ENCODE measurements at regions not wholly inside any gene's neighbourhood (a gene's known extent, or its start where the extent isn't known, plus 50 kb on each side); places are given as distances from the start of the nearest gene placed in this dataset.

- Histone ChIP-seq H4K20me1 (replicated peaks; ENCODE audit: control insufficient read depth, extremely low read depth, insufficient read depth, low read length) (no peaks in the 10 kb centered on the region), H3K27me3 (ENCODE audit: control insufficient read depth in 2 of 2, insufficient read depth in 2 of 2, low read length in 2 of 2) (no peaks in the 10 kb centered on the region), H2AFZ (ENCODE audit: low read depth, low read length) (no peak overlapping the region), H3K9ac (replicated peaks; ENCODE audit: extremely low read depth, insufficient read depth, low read length) (no peak overlapping the region), H3K9me3 (replicated peaks; ENCODE audit: control insufficient read depth, insufficient read depth, low read length) (no peaks in the 10 kb centered on the region), H3K9me1 (replicated peaks; ENCODE audit: control insufficient read depth, extremely low read depth, insufficient read depth, low read length) (no peaks in the 10 kb centered on the region), H3K36me3 (ENCODE audit: control insufficient read depth in 2 of 2, extremely low read depth in 1 of 2, insufficient read depth in 2 of 2, low read length in 2 of 2) (no peaks in the 10 kb centered on the region), H3K27ac (ENCODE audit: insufficient read depth, low read depth, low read length) (no peak overlapping the region), H3K79me2 (ENCODE audit: control insufficient read depth, insufficient read depth, low read length) (no peaks in the 10 kb centered on the region), H3K4me2 (ENCODE audit: insufficient read depth, low read length) (no peak overlapping the region), H3K4me1 (ENCODE audit: control insufficient read depth, extremely low read depth, insufficient read depth, low read length) (peaks cover 17% of the 10 kb centered on the region), H3K4me3 (replicated peaks in 1 of 3; ENCODE audit: insufficient read depth in 1 of 3, low read depth in 1 of 3, low read length in 3 of 3) (no peak overlapping the region)
- ChIA-PET CTCF (no interaction called here), POLR2A (no interaction called here)
- dilution Hi-C loops (cut with MboI; ENCODE audit: extremely low pct_ligation_motif_present, low sequenced_read_pairs) (no loop called here), intact Hi-C loops (cut with micrococcal nuclease) (no loop called here)
- no peak for TF ChIP-seq MYC (IDR thresholded peaks at IDR 0.05; ENCODE audit: low read depth, low read length)
- no peak for TF ChIP-seq GATA2 (IDR thresholded peaks at IDR 0.05; ENCODE audit: insufficient read depth, insufficient read length, low read depth, low read length)
- no peak for TF ChIP-seq CTCF (IDR thresholded peaks at IDR 0.05; ENCODE audit: extremely low read depth in 1 of 2, insufficient read depth in 1 of 2, low read depth in 1 of 2, low read length in 2 of 2)
- no peak for TF ChIP-seq JUN (IDR thresholded peaks at IDR 0.05; ENCODE audit: borderline replicate concordance, insufficient read depth, insufficient read length, low read depth)
- TF ChIP-seq MAX (IDR thresholded peaks at IDR 0.05; ENCODE audit: insufficient read depth, insufficient read length) = no peak
- FAIRE-seq = no peak
- BruUV-seq (replicated peaks) = no TSS peak
- DNase-seq (ENCODE audit: low read depth, low spot score) = no peak
Observed at GRCh38 chr2:239882781-239883180, 142.4 kb downstream of the NDUFA10 start.

GRCh38 chr2:239882331-239882732, 142.8 kb downstream of the NDUFA10 start:
- no peak overlapping the region for H2AFZ ChIP-seq (ENCODE audit: low read depth, low read length)
- H3K9me1 ChIP-seq (replicated peaks; ENCODE audit: control insufficient read depth, extremely low read depth, insufficient read depth, low read length) = no peaks in the 10 kb centered on the region
- intact Hi-C loops (cut with micrococcal nuclease) (no loop called here), dilution Hi-C loops (cut with MboI; ENCODE audit: extremely low pct_ligation_motif_present, low sequenced_read_pairs) (no loop called here)
- H3K9me3 ChIP-seq (replicated peaks; ENCODE audit: control insufficient read depth, insufficient read depth, low read length) = no peaks in the 10 kb centered on the region
- no peaks in the 10 kb centered on the region for H4K20me1 ChIP-seq (replicated peaks; ENCODE audit: control insufficient read depth, extremely low read depth, insufficient read depth, low read length)
- no peak overlapping the region for H3K4me2 ChIP-seq (ENCODE audit: insufficient read depth, low read length)
- H3K27ac ChIP-seq (ENCODE audit: insufficient read depth, low read depth, low read length) = peak overlapping the region; percentile 72
- DNase-seq (ENCODE audit: low read depth, low spot score) (peak; percentile 14), FAIRE-seq (peak; percentile 33)
- no peaks in the 10 kb centered on the region for H3K36me3 ChIP-seq (ENCODE audit: control insufficient read depth in 2 of 2, extremely low read depth in 1 of 2, insufficient read depth in 2 of 2, low read length in 2 of 2)
- H3K4me1 ChIP-seq (ENCODE audit: control insufficient read depth, extremely low read depth, insufficient read depth, low read length) = peaks cover 17% of the 10 kb centered on the region
- no peak overlapping the region for H3K9ac ChIP-seq (replicated peaks; ENCODE audit: extremely low read depth, insufficient read depth, low read length)
- no peaks in the 10 kb centered on the region for H3K79me2 ChIP-seq (ENCODE audit: control insufficient read depth, insufficient read depth, low read length)
- no peak overlapping the region for H3K4me3 ChIP-seq (replicated peaks in 1 of 3; ENCODE audit: insufficient read depth in 1 of 3, low read depth in 1 of 3, low read length in 3 of 3)
- CTCF ChIA-PET = no interaction called here
- TF ChIP-seq CTCF (IDR thresholded peaks at IDR 0.05; ENCODE audit: extremely low read depth in 1 of 2, insufficient read depth in 1 of 2, low read depth in 1 of 2, low read length in 2 of 2) (peak; percentile 29 to 32), FOS (IDR thresholded peaks at IDR 0.05; ENCODE audit: borderline replicate concordance, insufficient read depth, low read length) (no peak), POLR2AphosphoS5 (IDR thresholded peaks at IDR 0.05; ENCODE audit: insufficient read depth, low read depth, low read length) (no peak), POLR2A (IDR thresholded peaks at IDR 0.05; ENCODE audit: low read depth, low read length) (no peak), MYC (IDR thresholded peaks at IDR 0.05; ENCODE audit: low read depth, low read length) (no peak), JUN (IDR thresholded peaks at IDR 0.05; ENCODE audit: borderline replicate concordance, insufficient read depth, insufficient read length, low read depth) (no peak), EZH2 (IDR thresholded peaks at IDR 0.05; ENCODE audit: borderline replicate concordance, low read depth, low read length, severe bottlenecking) (no peak), MAX (IDR thresholded peaks at IDR 0.05; ENCODE audit: insufficient read depth, insufficient read length) (no peak)
- POLR2A ChIA-PET = no interaction called here
- BruUV-seq (replicated peaks) = no TSS peak
- H3K27me3 ChIP-seq (ENCODE audit: control insufficient read depth in 2 of 2, insufficient read depth in 2 of 2, low read length in 2 of 2) = no peaks in the 10 kb centered on the region
